Motor neuron (in vitro differentiated cells): ENCODE measurements at regions not wholly inside any gene's neighbourhood (a gene's known extent, or its start where the extent isn't known, plus 50 kb on each side); places are given as distances from the start of the nearest gene placed in this dataset.

ENCODE experiments used
- ATAC-seq, 8 experiments: fragments of 200-7000 bp; cut with Tn5 transposase; replicated peaks in 6 of 8; 2 replicates each; pipeline ENCODE4 v1.8.0; 2021; ENCODE audit warnings: mild to moderate bottlenecking in 8 of 8, moderate library complexity in 8 of 8
- H3K27ac ChIP-seq, 2 donors: fragments of 250-450 bp; sonication (Bioruptor Pico); 2 replicates each; pipeline ENCODE4 v1.9.0; 2021; ENCODE audit warnings: antibody characterized with exemption in 2 of 2, mild to moderate bottlenecking in 2 of 2, moderate library complexity in 1 of 2
- H3K4me1 ChIP-seq, 2 donors: fragments of 250-450 bp; sonication (Bioruptor Pico); replicated peaks in 1 of 2; 2 replicates each; pipeline ENCODE4 v1.6.1; 2021; ENCODE audit warnings: antibody characterized with exemption in 2 of 2, mild to moderate bottlenecking in 2 of 2, moderate library complexity in 1 of 2
- H3K4me3 ChIP-seq, 5 donors: fragments of 250-450 bp; sonication (Bioruptor Pico); 2 replicates each; pipeline ENCODE4 v1.9.0; 2021; ENCODE audit warnings: antibody characterized with exemption in 5 of 5, mild to moderate bottlenecking in 5 of 5, moderate library complexity in 4 of 5
- WGBS, 10 experiments: fragments of 450-650 bp; shearing (Covaris generic); methylation state at CpG; one replicate each; pipeline ENCODE4 v1.0.0; 2022; 5-methylcytosine and 5-hydroxymethylcytosine counted together
- in situ Hi-C, 9 experiments: fragments of 400-800 bp; cut with MboI; loops; one replicate each; pipeline ENCODE4 v1.15.0; 2021; ENCODE audit warnings: low sequenced_read_pairs in 9 of 9, low pct_unique_long_range_greater_than_20kb in 2 of 9; ENCODE audit not compliant: unreplicated experiment in 9 of 9

DNA sequence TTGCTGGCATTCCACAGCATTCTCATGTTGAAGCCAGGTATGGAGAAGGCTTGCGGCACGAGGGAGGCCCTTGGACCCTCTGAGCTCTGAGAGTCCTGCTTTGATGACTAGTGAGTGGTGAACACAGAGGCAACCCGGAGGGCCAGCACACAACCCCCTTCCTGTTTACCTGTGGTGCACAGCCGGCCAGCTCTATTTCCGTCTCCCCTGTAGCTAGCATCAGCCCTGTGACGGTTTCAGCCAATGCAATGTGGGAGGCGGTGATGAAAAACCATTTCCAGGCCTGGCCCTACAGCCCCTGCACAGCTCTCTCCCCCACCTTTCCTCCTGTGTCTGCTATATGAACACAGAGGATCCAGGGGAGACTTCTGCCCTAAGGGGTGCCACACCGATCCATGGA is 76.8 kb upstream of the KLHL25 start:
- WGBS, 10 experiments, result 56 to 96% (median 86%) methylated on average over 2 to 6 of the region's 8 CpGs; no CpG with 5 or more reads in 5 of the 10 experiments
- ATAC-seq, result no peak
- Histone ChIP-seq H3K4me1 (no peaks in the 10 kb centered on the region), H3K4me3 (no peak overlapping the region), H3K27ac (no peak overlapping the region)
- in situ Hi-C loops, result loop anchor here in 2 of 9 experiments (25.0 kb wide), 2 partner anchors 341 to 866 kb away; no protein-coding TSS in a partner anchor

DNA sequence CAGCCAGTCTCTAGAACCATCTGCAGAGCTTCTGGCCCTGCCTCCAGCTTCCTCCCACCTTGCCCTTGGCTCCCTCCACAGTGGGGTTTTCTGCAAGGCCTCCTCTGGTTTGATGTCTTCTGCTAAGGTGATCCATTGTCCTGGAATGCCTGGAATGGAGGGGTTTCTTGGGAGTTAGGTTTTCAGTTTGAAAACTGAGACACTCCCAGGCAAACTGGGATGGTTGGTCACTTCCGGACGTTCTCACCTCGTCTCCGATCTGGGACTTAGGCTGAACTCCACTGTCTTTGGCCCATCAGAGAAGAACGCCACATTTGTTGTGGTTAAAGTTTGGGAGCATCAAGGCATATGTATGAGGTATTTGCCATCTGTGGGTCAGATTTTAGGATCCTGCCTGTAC is 77.4 kb upstream of the KLHL25 start:
- H3K4me3 ChIP-seq, result no peak overlapping the region
- in situ Hi-C loops, result loop anchor here in 2 of 9 experiments (25.0 kb wide), 2 partner anchors 340 to 865 kb away; no protein-coding TSS in a partner anchor
- H3K27ac ChIP-seq, result no peak overlapping the region
- H3K4me1 ChIP-seq, result no peaks in the 10 kb centered on the region
- 0 to 100% (median 73%) methylated on average over 1 to 5 of the region's 5 CpGs; no CpG with 5 or more reads in 6 of the 10 experiments for WGBS, 10 experiments
- ATAC-seq, result no peak

- Histone ChIP-seq H3K4me3 (no peak overlapping the region), H3K27ac (no peak overlapping the region), H3K4me1 (no peaks in the 10 kb centered on the region)
- in situ Hi-C loops, result loop anchor here in 2 of 9 experiments (25.0 kb wide), 2 partner anchors 338 to 863 kb away; no protein-coding TSS in a partner anchor
- no peak for ATAC-seq
- 67 to 100% (median 96%) methylated on average over 1 to 2 of the region's 2 CpGs; no CpG with 5 or more reads in 6 of the 10 experiments for WGBS, 10 experiments
Observed at GRCh38 chr15:85874236-85874635, 79.5 kb upstream of the KLHL25 start.

- WGBS, 10 experiments, result 29 to 100% (median 83%) methylated on average over 1 to 2 of the region's 2 CpGs
- Histone ChIP-seq H3K4me1 (no peaks in the 10 kb centered on the region), H3K27ac (no peak overlapping the region), H3K4me3 (no peak overlapping the region)
- in situ Hi-C loops, result loop anchor here in 1 of 9 experiments (25.0 kb wide), 1 partner anchor 112 kb away; no protein-coding TSS in a partner anchor
- ATAC-seq, result no peak
Observed at GRCh38 chr15:85875756-85876155, 81.0 kb upstream of the KLHL25 start.

DNA sequence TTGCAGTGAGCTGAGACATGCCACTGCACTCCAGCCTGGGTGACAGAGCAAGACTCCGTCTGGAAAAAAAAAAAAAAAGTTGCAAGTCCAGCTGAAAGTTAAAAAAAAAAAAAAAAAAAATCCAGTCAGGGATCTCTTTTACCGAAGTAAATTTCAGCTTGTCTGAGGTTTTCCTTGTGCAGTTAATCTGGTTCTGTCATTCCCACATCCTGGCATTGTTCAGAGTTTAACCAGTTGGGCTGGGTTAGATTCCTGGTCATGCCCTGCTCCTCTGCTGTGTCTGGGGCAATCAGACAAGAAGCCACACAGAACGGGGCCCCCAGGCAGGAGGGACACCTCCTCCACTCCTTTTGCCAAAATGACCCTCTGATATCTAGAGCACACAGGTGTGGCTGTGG is 84.1 kb upstream of the KLHL25 start:
- ATAC-seq, result no peak
- no peak overlapping the region for H3K27ac ChIP-seq
- in situ Hi-C loops, result loop anchor here in 1 of 9 experiments (25.0 kb wide), 1 partner anchor 108 kb away; no protein-coding TSS in a partner anchor
- H3K4me1 ChIP-seq, result no peaks in the 10 kb centered on the region
- H3K4me3 ChIP-seq, result no peak overlapping the region
- 0 to 100% (median 63%) methylated on average over 1 to 2 of the region's 3 CpGs; no CpG with 5 or more reads in 2 of the 10 experiments for WGBS, 10 experiments

DNA sequence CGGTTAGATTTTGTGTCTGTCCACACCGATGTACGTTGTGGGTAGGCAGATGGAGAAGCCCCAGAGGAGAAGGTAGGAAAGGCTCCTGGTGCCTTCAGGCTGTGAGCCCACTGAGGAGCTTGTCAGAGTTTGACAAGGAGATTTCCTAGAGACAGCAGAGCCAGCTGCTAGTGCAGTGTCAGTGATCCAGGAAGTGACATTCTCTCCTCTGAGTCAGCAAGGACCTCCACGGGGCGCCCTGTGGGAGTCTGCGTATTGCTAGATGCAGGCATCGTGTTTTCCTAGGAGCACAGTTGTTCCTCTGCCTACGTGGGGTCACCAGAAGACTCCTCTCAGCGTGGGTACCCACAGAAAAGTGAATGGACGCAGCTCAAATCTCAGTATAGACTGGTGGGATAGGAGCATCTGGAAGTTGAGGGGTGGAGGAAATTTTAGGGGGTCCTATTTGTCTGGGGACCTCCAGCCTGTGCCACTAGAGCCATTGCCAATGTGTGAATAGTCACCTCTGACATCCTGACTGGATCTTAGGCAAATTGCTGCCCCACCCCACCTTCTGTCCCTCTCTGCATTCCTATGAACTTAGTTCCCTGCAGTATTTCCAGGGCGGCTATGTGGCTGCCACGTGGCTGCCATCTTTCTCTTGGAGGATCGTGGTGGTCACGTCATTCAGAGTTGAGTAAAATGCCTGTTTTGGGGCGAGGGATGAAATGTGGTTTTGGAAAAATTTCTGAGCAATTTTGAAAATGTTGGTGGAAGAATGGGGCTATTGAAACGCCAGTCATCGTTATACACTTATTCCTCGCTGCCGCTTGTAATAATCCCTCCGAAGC is 84.8 kb upstream of the KLHL25 start:
- ATAC-seq, result peak in 7 of 8 experiments; percentile 38 to 83 (median 65)
- in situ Hi-C loops, result loop anchor here in 1 of 9 experiments (25.0 kb wide), 1 partner anchor 108 kb away; no protein-coding TSS in a partner anchor
- H3K4me3 ChIP-seq, result no peak overlapping the region
- 4 to 88% (median 65%) methylated on average over 5 to 18 of the region's 20 CpGs; no CpG with 5 or more reads in 2 of the 10 experiments for WGBS, 10 experiments
- H3K27ac ChIP-seq, result no peak overlapping the region
- no peaks in the 10 kb centered on the region for H3K4me1 ChIP-seq

GRCh38 chr15:85880501-85881190 is 85.9 kb upstream of the KLHL25 start:
- no peak overlapping the region for H3K27ac ChIP-seq
- H3K4me3 ChIP-seq, result no peak overlapping the region
- 17 to 80% (median 49%) methylated on average over 1 to 7 of the region's 7 CpGs; no CpG with 5 or more reads in 1 of the 10 experiments for WGBS, 10 experiments
- in situ Hi-C loops, result loop anchor here in 1 of 9 experiments (25.0 kb wide), 1 partner anchor 107 kb away; no protein-coding TSS in a partner anchor
- H3K4me1 ChIP-seq, result no peaks in the 10 kb centered on the region
- ATAC-seq, result no peak

DNA sequence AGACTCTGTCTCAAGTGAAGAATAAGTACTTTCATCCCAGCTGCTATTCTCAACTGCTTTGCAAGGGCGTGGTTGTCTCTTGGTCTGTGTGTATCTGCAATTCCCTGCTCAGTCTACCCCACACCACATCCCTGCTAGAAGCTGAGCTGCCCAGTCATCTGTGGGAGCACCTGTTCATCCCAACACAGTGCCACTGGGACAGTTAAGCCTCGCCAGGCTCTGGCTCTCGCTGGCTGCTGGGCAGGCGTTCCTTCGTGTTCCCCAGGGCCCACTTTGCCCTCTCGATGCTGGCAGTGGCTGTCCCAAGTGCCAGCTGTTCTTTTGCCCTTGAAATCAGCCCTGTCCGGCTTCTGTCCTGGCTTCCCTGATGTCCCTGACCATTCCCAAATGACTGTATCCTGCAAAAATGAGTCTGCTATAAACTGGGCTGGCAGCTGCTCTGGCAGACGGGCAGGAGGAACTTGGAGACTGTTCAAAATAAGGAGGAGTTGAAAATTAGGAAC is 91.6 kb upstream of the KLHL25 start:
- Histone ChIP-seq H3K4me1 (peaks cover 0 to 2% of the 10 kb centered on the region in 2 donors), H3K27ac (no peak overlapping the region), H3K4me3 (no peak overlapping the region)
- ATAC-seq, result peak in 2 of 8 experiments; percentile 69 to 94
- in situ Hi-C loops, result loop anchor here in 1 of 9 experiments (25.0 kb wide), 1 partner anchor 101 kb away; no protein-coding TSS in a partner anchor
- 0 to 100% (median 58%) methylated on average over 1 to 7 of the region's 8 CpGs; no CpG with 5 or more reads in 2 of the 10 experiments for whole genome bisulfite sequencing, 10 experiments

- Histone ChIP-seq H3K4me1 (peaks cover 0 to 3% of the 10 kb centered on the region in 2 donors), H3K4me3 (no peak overlapping the region), H3K27ac (no peak overlapping the region)
- in situ Hi-C loops, result loop anchor here in 1 of 9 experiments (25.0 kb wide), 1 partner anchor 97 kb away; no protein-coding TSS in a partner anchor
- ATAC-seq, result no peak
- WGBS, 10 experiments, result 10 to 100% (median 85%) methylated on average over 2 to 7 of the region's 12 CpGs
Observed at GRCh38 chr15:85889956-85890619, 95.4 kb upstream of the KLHL25 start.

DNA sequence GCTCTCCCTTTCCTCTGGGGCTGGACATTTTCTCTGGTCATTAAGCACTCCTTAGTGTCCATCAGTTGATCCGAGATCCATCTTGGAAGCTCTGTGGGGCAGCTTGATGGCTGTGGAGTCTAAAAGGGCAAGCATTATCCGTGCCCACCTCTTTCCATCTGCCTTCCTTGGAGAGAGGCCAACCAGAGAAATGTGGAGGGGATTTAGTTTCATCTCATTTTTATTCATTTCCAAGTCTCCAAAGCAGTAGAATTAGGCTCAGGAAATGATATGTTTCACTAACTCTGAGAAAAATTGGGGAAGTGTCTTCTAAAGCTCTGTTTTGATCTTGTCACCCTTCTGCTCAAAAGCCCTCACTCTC is 95.9 kb upstream of the KLHL25 start:
- peaks cover 0 to 3% of the 10 kb centered on the region in 2 donors for H3K4me1 ChIP-seq
- in situ Hi-C loops, result loop anchor here in 1 of 9 experiments (25.0 kb wide), 1 partner anchor 97 kb away; no protein-coding TSS in a partner anchor
- H3K4me3 ChIP-seq, result no peak overlapping the region
- H3K27ac ChIP-seq, result no peak overlapping the region
- no peak for ATAC-seq
- 0 to 100% (median 48%) methylated on average over 1 to 2 of the region's 2 CpGs; no CpG with 5 or more reads in 4 of the 10 experiments for WGBS, 10 experiments

DNA sequence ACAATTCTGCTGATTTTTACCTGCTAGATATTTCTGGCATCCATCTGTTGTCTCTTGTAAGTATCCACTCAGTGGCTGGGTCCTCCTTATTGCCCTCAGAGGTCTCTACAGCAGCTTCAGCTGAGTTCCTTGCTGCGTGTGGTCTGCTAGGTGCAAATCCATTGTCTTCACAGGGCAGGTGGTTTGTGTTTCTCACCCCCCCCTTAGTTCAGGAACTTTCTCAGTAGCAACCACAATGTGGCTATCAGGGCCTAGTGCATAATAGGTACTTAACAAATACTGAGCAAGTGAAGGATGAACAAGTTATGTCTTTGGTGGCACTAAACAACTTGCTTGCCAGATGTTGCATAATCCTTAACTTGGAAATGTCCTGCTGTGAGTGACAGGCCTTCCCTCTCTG is 96.7 kb upstream of the KLHL25 start:
- WGBS, 10 experiments, result 78 to 89% (median 84%) methylated on average over 1 of the region's 1 CpG; no CpG with 5 or more reads in 6 of the 10 experiments
- H3K27ac ChIP-seq, result no peak overlapping the region
- no peak overlapping the region for H3K4me3 ChIP-seq
- ATAC-seq, result no peak
- in situ Hi-C loops, result loop anchor here in 1 of 9 experiments (25.0 kb wide), 1 partner anchor 96 kb away; no protein-coding TSS in a partner anchor
- peaks cover 0 to 3% of the 10 kb centered on the region in 2 donors for H3K4me1 ChIP-seq

GRCh38 chr15:85892232-85892631 is 97.5 kb upstream of the KLHL25 start:
- no peak overlapping the region for H3K4me3 ChIP-seq
- 7 to 100% (median 90%) methylated on average over 1 to 3 of the region's 3 CpGs for WGBS, 10 experiments
- H3K4me1 ChIP-seq, result peaks cover 0 to 5% of the 10 kb centered on the region in 2 donors
- in situ Hi-C loops, result loop anchor here in 1 of 9 experiments (25.0 kb wide), 1 partner anchor 95 kb away; no protein-coding TSS in a partner anchor
- ATAC-seq, result no peak
- no peak overlapping the region for H3K27ac ChIP-seq
